ENCODE measurements at regions not wholly inside any gene's neighbourhood (a gene's known extent, or its start where the extent isn't known, plus 50 kb on each side); places are given as distances from the start of the nearest gene placed in this dataset.

DNA sequence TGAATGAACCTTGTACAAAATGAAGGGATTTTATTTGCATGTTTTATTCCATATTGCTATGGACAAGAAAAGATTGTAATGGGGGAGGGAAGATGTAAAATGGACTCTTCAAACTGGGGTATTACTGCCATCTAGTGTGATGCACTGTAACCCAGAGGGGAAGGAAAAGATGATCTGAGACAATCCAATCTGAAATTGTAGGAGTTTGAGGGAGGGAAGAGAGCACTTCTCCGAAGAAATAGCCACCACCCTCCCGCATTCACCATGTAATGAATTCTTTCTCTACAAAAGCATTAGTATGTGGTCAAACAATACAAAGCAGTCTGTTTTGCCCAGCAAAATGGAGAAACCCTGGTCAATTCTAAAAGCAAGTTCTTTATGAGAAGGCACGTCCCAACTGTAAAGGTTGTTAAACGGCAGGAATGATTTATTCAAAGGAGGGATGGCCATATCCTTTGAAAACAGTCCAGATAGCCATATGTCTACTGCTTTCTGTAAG lies 679.5 kb upstream of the NRSN1 start:
- no peak for DNase-seq

DNA sequence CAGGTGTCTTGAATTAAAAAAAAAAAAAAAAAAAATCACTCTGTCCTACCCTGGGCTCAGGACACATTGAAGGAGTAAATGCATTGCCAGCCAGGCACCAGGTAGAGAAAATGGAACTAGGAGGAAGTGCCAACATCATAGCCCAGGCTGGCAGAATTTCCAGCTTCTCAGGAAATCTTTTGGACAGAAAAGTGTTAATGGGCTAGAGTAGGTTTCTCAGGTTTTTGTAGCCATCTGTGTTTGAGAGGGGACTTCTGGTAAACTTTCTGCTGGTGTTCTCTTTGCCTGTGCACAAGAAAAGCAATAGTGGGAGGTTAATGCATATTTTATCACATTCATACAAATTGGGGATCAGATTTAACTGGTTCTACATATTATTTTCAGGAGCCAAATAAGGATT lies 678.3 kb upstream of the NRSN1 start:
- no peak for DNase-seq

DNA sequence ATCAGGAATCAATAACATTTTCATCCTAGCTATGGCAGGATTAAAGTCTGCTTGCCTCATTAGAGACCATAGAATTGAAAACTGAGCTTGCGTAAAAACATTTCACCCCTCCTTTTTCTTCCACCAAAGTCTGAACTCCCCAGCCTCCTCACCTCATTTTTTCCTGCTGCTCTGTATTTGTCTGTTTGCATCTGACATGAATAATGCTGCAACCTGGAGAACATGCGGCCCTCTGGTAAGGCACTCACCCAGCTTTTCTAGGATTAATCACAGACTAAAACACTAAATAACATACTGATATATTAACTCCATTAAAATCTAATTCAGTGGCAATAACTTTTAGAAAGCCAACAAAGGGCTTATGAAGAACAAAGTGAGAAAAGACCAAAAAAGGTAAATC lies 677.7 kb upstream of the NRSN1 start:
- DNase-seq = no peak

DNA sequence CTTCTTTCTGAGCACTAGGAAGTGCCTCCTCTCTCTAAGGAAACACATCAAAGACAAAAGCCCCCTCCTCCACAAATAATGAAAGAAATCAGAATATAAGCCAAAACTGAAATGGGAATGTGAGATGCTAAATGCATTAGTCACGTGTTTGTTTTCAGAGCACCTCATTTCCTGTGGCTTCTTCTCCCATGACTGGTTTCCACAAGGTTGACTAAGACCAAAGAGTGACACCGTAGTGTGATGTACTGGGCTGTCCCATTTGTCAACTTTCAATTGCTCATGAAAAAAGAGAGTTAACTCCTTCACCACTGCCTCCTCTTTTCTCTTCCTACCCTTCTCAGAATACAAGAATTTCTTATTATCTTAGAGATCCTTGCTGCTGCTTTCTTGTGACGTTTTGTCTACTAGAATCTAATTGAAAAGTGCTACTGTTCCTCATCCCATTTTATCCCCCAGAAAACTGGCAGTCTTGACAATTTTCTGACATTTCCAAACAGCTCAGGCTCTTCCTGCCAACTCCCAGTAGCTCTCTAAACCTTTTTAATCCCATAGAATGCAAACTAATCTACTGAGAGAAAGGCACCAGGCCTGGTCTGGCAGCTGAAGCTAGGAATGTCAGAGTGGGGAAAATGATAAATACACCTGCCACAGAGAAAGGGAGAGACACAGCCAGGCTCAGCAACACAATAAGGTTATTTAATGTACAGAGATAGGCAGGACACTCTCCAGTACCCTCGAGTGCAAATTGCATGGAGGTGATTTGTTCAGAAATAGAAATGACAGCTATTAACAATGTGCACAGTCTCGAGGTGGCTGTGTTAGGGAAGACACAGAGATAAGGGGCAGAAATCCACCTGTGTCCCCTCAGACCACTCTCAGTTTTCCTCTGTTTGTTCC lies 671.7 kb upstream of the NRSN1 start:
- no peak for DNase-seq

DNA sequence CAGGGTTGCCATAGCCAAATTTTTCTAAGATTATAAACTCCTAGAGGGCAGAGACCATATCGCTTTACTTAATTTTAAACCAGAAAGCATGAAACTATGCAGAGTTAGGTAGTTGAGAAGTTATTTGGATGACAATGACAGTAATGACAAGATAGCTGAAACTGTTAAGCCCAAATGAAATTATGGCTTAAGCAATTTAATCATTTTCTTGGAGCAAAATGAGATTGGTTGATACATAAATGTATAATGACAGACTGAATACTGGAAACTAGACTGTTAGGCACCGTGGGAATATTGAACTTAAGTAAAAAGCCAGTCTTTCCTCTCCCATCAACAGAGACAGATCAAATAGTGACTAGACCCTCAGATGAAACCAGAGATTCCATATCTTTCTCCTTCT lies 670.3 kb upstream of the NRSN1 start:
- no peak for DNase-seq

DNA sequence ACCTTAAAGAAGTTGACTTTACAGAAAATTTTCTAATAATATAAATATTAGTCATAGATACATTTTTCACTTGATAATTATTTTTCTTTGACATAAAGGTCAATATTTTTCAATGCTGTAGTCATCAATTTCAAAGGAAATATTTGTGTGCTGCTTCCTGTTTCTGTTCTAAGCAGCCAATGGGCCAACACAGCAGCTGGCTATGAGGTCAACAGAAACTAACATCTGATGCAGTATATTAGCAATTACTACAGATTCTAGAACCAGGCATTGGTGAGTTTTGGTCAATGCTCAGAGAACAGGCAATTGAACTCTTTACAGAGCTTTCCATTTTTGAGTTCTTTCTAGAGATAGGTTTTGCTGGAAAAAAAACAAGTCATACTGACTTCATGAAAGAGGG lies 669.6 kb upstream of the NRSN1 start:
- DNase-seq = no peak

DNA sequence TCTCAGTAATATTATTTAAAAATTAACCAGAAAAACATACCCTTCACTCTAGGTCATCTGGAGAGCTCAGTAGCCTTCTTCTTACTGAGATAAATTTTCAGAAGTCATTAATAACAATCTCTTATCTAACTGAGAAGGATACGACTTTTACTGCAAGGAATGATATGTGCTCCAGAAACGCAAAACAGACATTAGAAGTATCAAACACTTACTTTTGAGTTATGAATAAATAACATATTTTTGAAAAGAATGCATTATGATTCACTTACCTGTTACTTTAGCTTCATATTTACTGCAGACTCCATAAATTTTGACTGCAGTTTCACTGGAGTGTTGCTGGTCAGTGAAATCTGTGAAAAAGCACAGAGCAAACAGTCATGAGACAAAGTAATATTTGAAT lies 668.7 kb upstream of the NRSN1 start:
- DNase-seq = no peak

DNA sequence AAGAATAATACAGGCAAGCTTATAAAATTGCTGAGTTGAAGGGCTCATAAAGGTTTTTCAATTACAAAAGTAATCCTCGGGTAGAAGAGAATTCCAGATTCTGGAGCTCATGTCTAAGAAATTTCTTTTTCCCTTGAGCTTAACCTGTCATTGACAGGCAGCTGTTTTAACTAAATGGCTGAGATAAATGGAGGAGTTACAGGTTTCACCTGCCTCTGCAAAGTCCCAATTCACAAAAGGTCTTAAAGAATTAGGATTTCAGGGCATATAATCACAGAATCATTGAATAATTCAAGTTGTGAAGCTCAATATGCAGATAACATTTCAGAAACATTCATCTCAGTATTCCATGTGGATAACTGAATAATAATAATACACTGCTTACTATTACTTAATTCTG lies 660.1 kb upstream of the NRSN1 start:
- no peak for DNase-seq

DNA sequence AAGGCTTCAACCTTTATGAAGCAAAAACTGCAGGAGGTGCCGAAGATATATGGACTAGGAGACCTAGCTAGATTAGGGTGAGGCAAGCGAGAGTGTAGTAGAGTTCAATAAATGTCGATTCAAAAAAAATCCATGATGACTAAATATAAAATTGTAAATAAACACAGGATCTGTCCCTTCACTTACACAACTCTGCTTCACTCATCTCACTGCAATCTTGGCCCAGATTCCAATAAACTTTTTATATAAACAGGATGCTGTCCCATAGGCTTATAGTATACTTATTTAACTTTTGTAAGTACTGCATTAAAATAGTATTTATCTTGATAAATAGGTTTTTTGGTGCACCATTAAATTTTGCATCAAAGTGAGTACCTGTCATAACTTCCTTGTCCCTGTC lies 648.4 kb upstream of the NRSN1 start:
- DNase-seq = no peak

DNA sequence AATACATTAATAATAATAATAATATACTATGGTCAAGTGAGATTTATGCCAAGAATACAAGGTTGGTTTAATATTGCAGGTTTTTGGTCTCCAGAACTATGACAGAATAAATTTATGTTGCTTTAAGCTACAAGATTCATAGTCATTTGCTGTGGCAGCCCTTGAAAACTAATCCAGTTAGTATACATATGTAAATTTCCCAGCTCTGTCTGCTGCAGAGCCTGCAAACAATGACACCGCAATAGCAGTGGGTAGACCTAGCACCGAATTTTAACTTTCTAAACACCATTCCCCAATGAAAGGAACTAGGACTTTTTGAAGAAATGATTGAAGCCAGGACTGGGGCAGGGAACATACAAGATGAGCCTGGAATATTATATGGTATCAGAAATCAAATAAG lies 647.7 kb upstream of the NRSN1 start:
- DNase-seq = no peak

DNA sequence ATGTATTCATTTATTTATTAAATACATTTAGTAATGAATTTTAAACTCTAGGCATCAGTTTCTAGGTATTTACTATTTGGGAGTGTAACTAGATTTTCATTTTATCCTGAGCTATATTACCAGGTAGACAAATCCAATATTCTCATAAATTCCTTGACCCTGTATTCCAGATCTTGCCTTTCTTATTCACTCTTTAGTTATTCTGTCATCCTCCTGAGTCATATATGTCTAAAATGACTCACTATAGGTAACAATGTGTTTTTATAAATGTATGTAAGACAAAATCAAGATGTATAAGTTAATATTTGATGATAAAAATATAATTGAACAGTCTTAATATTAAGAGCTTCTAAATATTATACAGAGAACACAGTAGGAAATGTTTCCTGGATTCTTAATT lies 642.1 kb upstream of the NRSN1 start:
- no peak for DNase-seq

DNA sequence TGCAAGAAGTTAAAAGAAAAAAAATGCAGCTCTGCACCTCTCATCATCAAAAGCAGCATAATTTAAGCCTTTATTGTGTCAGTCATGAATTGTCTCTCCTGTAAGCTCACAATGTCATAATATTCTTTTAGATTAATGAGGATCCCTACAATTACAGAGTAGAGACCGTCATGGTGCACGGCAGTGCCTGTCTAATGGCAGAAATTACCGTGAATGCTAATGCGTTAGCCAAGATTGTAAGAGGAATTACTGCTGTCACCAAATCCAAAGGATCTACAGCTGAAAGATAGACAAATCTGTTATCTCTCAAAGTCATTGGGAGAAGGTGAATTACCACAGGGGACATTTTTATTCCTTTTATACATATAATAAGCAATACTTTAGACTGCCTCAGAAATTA lies 631.6 kb upstream of the NRSN1 start:
- DNase-seq = no peak

DNA sequence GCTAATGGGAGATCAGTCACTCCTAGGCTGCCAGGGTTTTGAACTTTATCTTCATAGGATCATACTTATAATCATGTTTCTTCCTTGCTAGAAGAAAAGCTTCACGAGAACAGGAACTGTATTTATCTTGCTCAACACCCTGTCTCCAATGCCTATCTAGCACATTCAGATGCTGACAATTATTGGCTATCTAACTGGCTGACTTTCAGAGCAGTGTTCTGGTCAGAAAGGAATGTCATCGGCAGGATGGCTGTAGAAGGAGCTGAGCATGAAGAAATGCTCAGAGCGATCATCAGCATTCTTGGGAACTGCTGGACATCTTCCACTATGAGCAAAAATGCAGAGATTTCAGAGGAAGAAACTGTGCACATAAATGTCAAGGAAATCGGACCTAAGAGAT lies 628.0 kb upstream of the NRSN1 start:
- no peak for DNase-seq

DNA sequence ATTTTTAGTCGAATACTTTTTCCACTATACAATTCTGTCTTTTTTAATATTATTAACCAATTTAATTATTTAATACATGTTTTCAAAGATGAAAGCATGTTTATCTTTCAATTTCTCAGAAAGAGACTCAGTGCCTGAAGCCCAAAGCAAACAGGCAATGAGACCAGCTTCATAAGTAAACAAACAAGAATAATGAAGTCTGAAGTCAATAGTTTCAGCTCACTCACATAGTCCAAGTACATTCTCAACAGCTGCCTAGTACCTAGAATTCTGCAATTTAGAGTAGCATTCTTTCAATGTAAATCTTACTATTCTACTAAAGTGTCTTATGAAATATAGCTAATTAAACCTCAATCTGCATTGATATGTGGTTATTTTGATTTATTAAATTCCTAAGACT lies 626.5 kb upstream of the NRSN1 start:
- DNase-seq = no peak

DNA sequence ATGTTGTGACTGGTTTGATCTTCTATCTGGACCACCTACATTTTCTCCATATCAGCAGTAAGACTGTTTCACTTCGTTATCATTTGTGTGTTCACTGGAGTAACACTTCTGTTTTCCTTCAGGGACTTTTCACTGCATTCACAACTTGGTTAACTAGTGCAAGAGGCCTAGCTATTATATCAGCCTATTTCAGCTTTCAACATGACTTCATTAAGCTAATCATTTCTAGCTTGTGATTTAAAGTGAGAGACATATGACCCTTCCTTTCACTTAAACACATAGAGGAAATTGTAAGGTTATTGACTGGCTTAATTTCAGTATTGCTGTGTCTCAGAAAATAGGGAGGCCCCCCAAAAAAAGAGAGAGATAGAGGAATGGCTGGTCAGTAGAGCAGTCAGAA lies 622.8 kb upstream of the NRSN1 start:
- no peak for DNase-seq

DNA sequence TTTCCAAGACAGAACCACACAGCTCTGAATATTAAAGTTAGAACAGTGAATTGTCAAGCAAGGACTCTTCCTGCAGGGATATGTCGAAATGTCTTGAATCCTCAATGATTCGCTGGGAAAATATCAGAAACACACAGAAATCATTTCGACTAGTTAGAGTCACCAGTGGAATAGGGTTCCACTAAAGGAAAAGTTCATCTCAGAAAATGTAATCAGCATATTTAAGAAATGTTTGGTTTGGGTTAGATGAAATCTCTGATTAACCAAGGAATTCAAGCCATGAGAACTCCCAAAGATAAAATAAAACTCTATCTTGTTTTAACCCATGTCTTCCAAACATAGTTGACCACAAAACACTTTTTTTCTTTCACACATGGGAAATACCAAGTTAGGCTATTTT lies 621.0 kb upstream of the NRSN1 start:
- DNase-seq = no peak

DNA sequence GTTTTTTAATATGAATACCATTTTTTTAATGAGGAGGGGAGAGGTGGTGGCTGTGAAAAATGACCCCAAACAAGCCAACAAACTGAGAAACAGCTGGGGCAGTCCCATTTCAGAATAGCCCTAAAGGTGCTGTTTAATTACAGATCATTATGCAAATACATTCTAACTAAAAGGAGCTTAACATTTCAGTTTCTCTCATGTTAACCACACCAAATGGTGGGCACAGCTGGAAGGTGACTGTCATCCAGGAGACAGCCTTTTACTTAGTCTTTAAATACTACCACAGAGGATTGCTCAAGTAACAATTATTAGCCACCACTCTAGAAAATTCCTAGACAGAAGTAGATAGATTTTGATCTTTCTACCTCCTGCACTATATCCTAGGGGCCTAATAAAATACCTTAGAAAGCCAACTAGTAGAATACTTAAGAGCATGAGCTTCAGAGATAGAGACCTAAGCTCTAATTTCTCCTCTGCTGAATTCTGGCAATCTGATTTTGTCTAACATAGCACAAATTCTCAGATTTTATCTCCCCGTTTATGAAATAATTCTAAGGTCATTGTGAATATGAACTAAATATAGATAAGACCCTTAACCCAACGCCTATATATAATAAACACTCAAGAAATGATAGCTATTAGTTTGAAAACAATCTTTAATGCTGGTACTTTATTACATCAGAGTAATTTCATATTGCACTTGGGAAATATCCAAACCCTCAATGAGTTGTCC lies 615.1 kb upstream of the NRSN1 start:
- DNase-seq = no peak

DNA sequence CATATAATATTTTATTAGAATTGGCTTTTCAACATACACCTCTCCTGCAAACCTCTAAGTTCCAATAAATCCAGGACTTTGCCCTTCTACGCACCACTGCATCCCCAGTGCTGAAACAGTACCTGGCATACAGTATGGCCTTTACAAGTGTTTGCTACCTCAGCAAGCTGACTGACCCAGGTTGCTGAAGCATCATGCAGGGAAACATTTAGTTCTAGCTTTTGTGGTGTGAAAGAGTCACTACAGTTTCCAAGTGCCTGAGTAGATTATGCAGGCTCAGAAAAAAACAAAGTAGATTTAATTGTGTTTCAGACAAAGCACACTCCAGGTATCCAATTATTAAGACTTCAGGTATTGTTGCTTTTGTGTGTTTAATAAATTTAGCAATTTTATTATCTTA lies 614.2 kb upstream of the NRSN1 start:
- no peak for DNase-seq

DNA sequence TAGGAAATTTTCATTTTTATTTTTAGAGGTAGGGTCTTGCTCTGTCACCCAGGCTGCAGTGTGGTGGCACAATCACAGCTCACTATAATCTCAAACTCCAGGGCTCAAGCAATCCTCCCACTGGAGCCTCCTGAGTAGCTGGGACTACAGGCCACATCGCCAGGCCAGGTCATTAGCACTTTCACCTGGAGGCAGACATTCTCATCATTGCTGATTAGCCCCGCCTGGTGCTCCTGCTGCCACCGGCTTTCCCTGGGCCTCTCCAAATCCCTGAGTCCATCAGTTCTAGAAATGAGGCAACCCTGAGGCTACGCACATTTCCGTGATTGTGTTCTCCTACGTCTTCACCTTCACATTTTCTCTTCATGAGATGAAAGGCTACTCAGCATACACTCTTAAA lies 607.7 kb upstream of the NRSN1 start:
- no peak for DNase-seq

DNA sequence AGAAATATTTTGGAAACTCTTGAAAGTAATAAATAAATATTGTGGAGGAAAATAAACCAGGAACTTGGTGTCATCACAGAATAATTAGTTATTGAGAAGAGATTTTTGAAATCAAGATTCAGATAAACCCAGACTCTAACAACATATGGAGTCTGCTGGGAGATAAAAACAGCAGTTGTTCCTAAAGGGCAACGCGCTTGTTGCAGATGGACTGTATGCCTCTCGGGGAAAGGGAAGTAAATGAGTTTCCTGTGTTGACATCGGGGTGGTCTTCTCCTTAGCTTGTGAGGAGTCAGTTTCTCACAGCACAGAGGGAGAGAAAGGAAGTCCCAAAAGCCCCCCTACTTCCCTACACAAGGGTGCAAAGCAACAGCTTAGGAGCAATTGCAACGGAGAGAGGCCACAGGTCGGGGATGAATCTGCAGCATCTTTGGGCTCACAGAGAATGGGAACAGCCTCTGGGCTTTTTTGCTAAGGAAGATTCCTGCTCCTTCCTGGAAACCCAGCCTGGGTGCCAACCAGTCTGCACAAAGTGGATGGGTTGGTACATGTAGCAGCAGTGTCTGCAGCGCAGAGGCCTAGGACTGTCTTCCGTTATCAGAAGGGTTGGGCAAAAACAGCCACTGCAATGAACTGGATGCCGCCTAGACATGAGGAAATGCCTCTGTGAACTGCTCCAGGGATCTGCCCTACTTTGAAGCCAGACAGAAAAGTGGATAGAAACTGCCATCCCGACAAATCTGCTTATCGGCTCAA lies 603.0 kb upstream of the NRSN1 start:
- no peak for DNase-seq

DNA sequence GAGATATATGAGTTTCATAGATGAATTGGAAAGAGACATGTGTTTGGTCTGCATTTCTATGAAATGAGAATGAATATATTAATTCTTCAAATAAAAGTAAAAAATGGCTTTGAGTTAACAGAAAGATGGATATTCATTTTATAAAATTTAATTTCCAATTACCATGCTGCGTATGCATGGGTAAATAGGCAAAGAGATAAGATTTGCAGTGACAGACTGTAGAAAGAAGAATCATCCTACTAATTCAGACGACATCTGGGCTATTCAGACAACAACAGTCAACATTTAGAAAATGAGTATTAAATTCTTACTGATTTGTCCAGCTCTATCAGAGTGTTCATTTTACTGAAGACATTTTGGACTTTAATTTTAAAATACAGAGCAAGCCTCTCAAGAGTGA lies 602.2 kb upstream of the NRSN1 start:
- no peak for DNase-seq

DNA sequence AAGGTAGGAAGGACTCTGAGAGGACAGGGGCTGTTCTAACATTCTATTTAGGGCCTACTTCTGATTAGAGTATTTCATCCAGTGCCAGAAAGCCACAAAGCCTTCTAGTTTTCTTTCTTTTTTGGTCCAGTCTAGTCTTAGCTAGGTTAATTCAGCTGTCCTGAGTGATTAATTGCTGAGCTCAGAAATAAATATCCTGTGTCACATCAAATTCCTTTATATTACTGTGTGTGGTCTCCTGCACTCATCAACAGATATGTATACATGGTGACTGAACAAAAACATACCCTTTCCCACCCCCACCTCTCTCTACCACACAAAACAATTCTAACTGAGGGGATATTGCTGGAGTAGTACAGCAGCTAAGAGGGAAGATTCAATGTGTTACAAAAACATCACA lies 601.5 kb upstream of the NRSN1 start:
- DNase-seq = no peak

DNA sequence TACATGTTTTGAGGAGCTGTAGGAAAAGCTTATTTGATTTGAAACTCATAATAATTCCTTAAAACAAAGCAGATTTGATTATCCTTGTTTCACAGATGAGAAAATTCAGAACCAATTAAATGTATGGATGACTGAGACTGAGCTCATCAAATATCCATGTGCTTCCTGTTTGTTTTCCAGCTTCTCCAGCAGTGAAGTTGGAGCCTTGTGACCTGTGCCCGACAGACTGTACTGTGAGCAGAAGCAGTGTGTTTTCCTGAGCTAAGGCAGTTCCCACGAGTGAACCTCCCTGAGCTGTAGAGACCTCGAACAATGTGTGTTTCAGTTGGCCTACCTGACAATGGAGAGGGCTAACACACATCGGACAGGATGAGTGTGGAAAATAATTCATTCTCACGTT lies 599.5 kb upstream of the NRSN1 start:
- no peak for DNase-seq

DNA sequence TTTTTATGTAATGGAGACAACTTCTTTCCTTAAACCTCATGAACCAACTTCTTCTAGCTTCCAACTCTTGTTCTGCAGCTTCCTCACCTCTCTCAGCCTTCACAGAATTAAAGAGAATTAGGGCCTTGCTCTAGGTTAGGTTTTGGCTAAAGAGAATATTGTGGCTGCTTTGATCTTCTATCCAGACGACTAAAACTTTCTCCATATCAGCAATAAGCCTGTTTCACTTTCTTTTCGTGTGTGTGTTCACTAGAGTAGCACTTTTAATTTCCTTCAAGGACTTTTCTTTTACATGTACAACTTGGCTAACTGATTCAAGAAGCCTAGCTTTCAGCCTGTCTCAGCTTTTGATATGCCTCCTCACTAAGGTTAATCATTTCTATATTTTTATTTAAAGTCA lies 596.1 kb upstream of the NRSN1 start:
- DNase-seq = no peak

All from T-helper 1 cell (primary cell).